ENCODE measurements at regions not wholly inside any gene's neighbourhood (a gene's known extent, or its start where the extent isn't known, plus 50 kb on each side); places are given as distances from the start of the nearest gene placed in this dataset.

DNA sequence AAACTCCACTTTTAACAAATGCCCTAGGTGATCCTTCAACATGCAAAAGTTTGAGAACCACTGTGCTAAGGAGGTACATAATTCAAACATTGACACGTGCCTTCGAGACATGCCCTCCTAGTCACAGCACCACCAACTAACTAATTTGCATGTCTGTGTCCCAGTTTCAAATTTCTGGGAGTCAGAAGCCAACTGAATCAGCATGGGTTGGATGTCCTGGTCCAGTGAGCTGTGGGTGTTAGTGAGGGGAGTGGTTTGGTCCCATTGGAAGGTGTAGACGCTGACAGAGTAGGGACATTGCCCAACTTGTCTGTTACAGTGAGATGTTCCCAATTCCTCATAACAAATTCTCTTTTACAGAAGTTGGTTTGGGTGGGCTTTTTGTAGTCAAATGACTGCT lies 67.3 kb upstream of the ADPGK start:
- no peak overlapping the region for H3K27ac ChIP-seq (ENCODE audit: low read depth, low read length, poor library complexity, severe bottlenecking)
- no peaks in the 10 kb centered on the region for H3K79me2 ChIP-seq (ENCODE audit: insufficient read depth, low read length)
- no peak overlapping the region for H3K9ac ChIP-seq (ENCODE audit: low read length)
- no peaks in the 10 kb centered on the region for H4K20me1 ChIP-seq (ENCODE audit: insufficient read depth, low read length)
- H3F3A ChIP-seq (ENCODE audit: insufficient read depth, low read length) = no peaks in the 10 kb centered on the region
- H2AFZ ChIP-seq (ENCODE audit: low read length) = no peak overlapping the region
- H3K4me1 ChIP-seq (ENCODE audit: insufficient read depth, low read length, severe bottlenecking) = no peaks in the 10 kb centered on the region
- peaks cover 3% of the 10 kb centered on the region; the same call in 1 of the 2 replicates for H3K27me3 ChIP-seq (ENCODE audit: insufficient read depth, low read length)
- H3K36me3 ChIP-seq (ENCODE audit: insufficient read depth, low read length) = no peaks in the 10 kb centered on the region
- no peak overlapping the region for H3K4me2 ChIP-seq (ENCODE audit: low read length)
- H3K4me3 ChIP-seq (ENCODE audit: low read depth, low read length, poor library complexity, severe bottlenecking) = no peak overlapping the region
- no peaks in the 10 kb centered on the region for H3K9me2 ChIP-seq (ENCODE audit: low read depth, low read length)
- no peaks in the 10 kb centered on the region for H3K9me3 ChIP-seq (ENCODE audit: low read length)
- TF ChIP-seq EZH2 (IDR thresholded peaks at IDR 0.05; ENCODE audit: borderline replicate concordance, low read length) (no peak), CTCF (IDR thresholded peaks at IDR 0.05; ENCODE audit: low read length) (no peak)

DNA sequence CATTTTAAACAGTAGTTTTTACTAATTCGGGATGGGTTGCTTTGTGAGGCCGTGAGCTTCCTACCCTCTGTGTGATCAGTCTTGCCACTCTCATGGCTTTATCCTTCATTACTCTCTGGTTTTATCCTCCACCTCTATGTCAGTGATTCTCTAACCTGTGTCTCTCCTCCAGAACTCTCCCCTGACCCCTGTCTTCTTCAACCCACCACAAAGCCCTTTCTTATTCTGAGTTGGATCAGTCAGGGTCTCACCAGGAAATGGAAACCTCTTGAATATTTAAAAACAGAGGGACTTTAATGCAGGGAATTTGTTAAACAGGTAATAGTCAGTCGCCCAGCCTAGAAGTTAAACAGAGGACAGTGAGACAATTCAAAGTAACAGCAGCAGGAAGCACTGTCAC lies 64.2 kb upstream of the ADPGK start:
- TF ChIP-seq EZH2 (IDR thresholded peaks at IDR 0.05; ENCODE audit: borderline replicate concordance, low read length) (no peak), CTCF (IDR thresholded peaks at IDR 0.05; ENCODE audit: low read length) (no peak)
- H3K27me3 ChIP-seq (ENCODE audit: insufficient read depth, low read length) = no peaks in the 10 kb centered on the region; the same call in 1 of the 2 replicates
- H3K27ac ChIP-seq (ENCODE audit: low read depth, low read length, poor library complexity, severe bottlenecking) = no peak overlapping the region
- H3K79me2 ChIP-seq (ENCODE audit: insufficient read depth, low read length) = no peaks in the 10 kb centered on the region
- H3K4me1 ChIP-seq (ENCODE audit: insufficient read depth, low read length, severe bottlenecking) = no peaks in the 10 kb centered on the region
- no peaks in the 10 kb centered on the region for H3K36me3 ChIP-seq (ENCODE audit: insufficient read depth, low read length)
- no peak overlapping the region for H3K4me2 ChIP-seq (ENCODE audit: low read length)
- no peaks in the 10 kb centered on the region for H3F3A ChIP-seq (ENCODE audit: insufficient read depth, low read length)
- H3K9me2 ChIP-seq (ENCODE audit: low read depth, low read length) = no peaks in the 10 kb centered on the region
- no peaks in the 10 kb centered on the region for H4K20me1 ChIP-seq (ENCODE audit: insufficient read depth, low read length)
- no peak overlapping the region for H3K4me3 ChIP-seq (ENCODE audit: low read depth, low read length, poor library complexity, severe bottlenecking)
- H3K9ac ChIP-seq (ENCODE audit: low read length) = no peak overlapping the region
- no peak overlapping the region for H2AFZ ChIP-seq (ENCODE audit: low read length)
- H3K9me3 ChIP-seq (ENCODE audit: low read length) = no peaks in the 10 kb centered on the region

DNA sequence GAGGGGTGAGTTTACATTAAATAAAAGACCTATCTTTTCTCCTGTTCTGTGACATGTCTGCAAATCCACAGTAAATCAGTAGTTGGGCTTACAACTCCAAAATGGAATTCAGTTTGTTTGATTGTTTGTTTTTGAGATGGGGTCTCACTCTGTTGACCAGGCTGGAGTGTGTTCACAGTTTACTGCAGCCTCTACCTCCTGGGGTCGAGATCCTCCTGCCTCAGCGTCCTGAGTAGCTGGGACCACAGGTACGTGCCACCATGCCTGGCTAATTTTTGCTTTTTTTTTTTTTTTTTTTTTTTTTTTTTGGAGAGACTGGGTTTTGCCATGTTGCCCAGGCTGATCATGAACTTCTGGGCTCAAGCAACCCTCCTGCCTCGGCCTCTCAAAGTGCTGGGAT lies 63.5 kb upstream of the ADPGK start:
- TF ChIP-seq EZH2 (IDR thresholded peaks at IDR 0.05; ENCODE audit: borderline replicate concordance, low read length) = no peak
- TF ChIP-seq CTCF (IDR thresholded peaks at IDR 0.05; ENCODE audit: low read length) = no peak
- H3K79me2 ChIP-seq (ENCODE audit: insufficient read depth, low read length) = no peaks in the 10 kb centered on the region
- no peak overlapping the region for H3K27ac ChIP-seq (ENCODE audit: low read depth, low read length, poor library complexity, severe bottlenecking)
- no peaks in the 10 kb centered on the region for H3K36me3 ChIP-seq (ENCODE audit: insufficient read depth, low read length)
- H3K9me3 ChIP-seq (ENCODE audit: low read length) = no peaks in the 10 kb centered on the region
- no peak overlapping the region for H3K4me3 ChIP-seq (ENCODE audit: low read depth, low read length, poor library complexity, severe bottlenecking)
- no peaks in the 10 kb centered on the region for H3K27me3 ChIP-seq (ENCODE audit: insufficient read depth, low read length)
- no peaks in the 10 kb centered on the region for H3K4me1 ChIP-seq (ENCODE audit: insufficient read depth, low read length, severe bottlenecking)
- H2AFZ ChIP-seq (ENCODE audit: low read length) = no peak overlapping the region
- H3F3A ChIP-seq (ENCODE audit: insufficient read depth, low read length) = no peaks in the 10 kb centered on the region
- H3K9me2 ChIP-seq (ENCODE audit: low read depth, low read length) = no peaks in the 10 kb centered on the region
- no peaks in the 10 kb centered on the region for H4K20me1 ChIP-seq (ENCODE audit: insufficient read depth, low read length)
- no peak overlapping the region for H3K9ac ChIP-seq (ENCODE audit: low read length)
- H3K4me2 ChIP-seq (ENCODE audit: low read length) = no peak overlapping the region

Measured in OCI-LY1 (cell line).